Fibroblast of lung (primary cell): ENCODE measurements at regions not wholly inside any gene's neighbourhood (a gene's known extent, or its start where the extent isn't known, plus 50 kb on each side); places are given as distances from the start of the nearest gene placed in this dataset.

Source experiments
- CTCF ChIP-seq, 2 donors: IDR thresholded peaks in 1 of 2; conservative IDR thresholded peaks in 1 of 2; 1 replicate in 1 of 2; 2 replicates in 1 of 2; pipeline ENCODE4 v1.5.1; 2011 to 2012; ENCODE audit warnings: low read length in 2 of 2, control low read depth in 1 of 2, inconsistent platforms in 1 of 2, low read depth in 1 of 2, mild to moderate bottlenecking in 1 of 2
- EZH2 ChIP-seq: IDR thresholded peaks from 2 replicates; pipeline ENCODE4 v1.5.1; 2012; ENCODE audit warnings: low read length, control low read depth, mild to moderate bottlenecking; ENCODE audit errors: missing control alignments

GRCh38 chr5:4093970-4094369 is 498.3 kb downstream of the IRX1 start:
- TF ChIP-seq CTCF (conservative IDR thresholded peaks at IDR 0.05 in 1 of 2, IDR thresholded peaks at IDR 0.05 in 1 of 2; ENCODE audit: low read depth in 1 of 2, low read length in 2 of 2) (no peak), EZH2 (no peak)
